ENCODE measurements at regions not wholly inside any gene's neighbourhood (a gene's known extent, or its start where the extent isn't known, plus 50 kb on each side); places are given as distances from the start of the nearest gene placed in this dataset.
"Not testable (repeated sequence)": the region's sequence is repeated elsewhere in the genome, so short reads cannot be mapped to it uniquely, and the experiment has no call there.

GRCh38 chr20:29566901-29567635 lies 1690.4 kb upstream of the DEFB115 start:
- not testable (repeated sequence) for DNase-seq

GRCh38 chr20:29567671-29568070 lies 1689.8 kb upstream of the DEFB115 start:
- not testable (repeated sequence) for DNase-seq

GRCh38 chr20:29570126-29570525 lies 1687.3 kb upstream of the DEFB115 start:
- not testable (repeated sequence) for DNase-seq

GRCh38 chr20:29589530-29589929 lies 1667.9 kb upstream of the DEFB115 start:
- not testable (repeated sequence) for DNase-seq

- not testable (repeated sequence) for DNase-seq
Measured at GRCh38 chr20:29604163-29604562, 1653.3 kb upstream of the DEFB115 start.

- not testable (repeated sequence) for DNase-seq
Measured at GRCh38 chr20:29606171-29606570, 1651.3 kb upstream of the DEFB115 start.

GRCh38 chr20:29629395-29629794 lies 1628.1 kb upstream of the DEFB115 start:
- DNase-seq = not testable (repeated sequence)
